HUES64 (cell line): ENCODE measurements at regions not wholly inside any gene's neighbourhood (a gene's known extent, or its start where the extent isn't known, plus 50 kb on each side); places are given as distances from the start of the nearest gene placed in this dataset.

Experiments used
- H3K27ac ChIP-seq: 2 replicates; pipeline ENCODE4 v1.7.0; 2013; ENCODE audit warnings: low read depth, low read length, inconsistent platforms
- H3K27me3 ChIP-seq: 2 replicates; pipeline ENCODE4 v1.6.1; 2013; ENCODE audit warnings: mild to moderate bottlenecking, low read length; ENCODE audit not compliant: insufficient read depth
- H3K36me3 ChIP-seq: 2 replicates; pipeline ENCODE4 v1.6.1; 2013; ENCODE audit warnings: mild to moderate bottlenecking, low read length; ENCODE audit not compliant: insufficient read depth
- H3K4me1 ChIP-seq: 2 replicates; pipeline ENCODE4 v1.6.1; 2013; ENCODE audit warnings: mild to moderate bottlenecking, low read length, moderate library complexity; ENCODE audit not compliant: insufficient read depth
- H3K4me3 ChIP-seq: 2 replicates; pipeline ENCODE4 v1.5.1; 2013; ENCODE audit warnings: mild to moderate bottlenecking, low read length, moderate library complexity
- H3K9ac ChIP-seq: 2 replicates; pipeline ENCODE4 v1.6.1; 2013; ENCODE audit warnings: mild to moderate bottlenecking, low read depth, low read length
- H3K9me3 ChIP-seq: 2 replicates; pipeline ENCODE4 v1.6.1; 2013; ENCODE audit warnings: low read depth, low read length; ENCODE audit not compliant: insufficient read depth
- WGBS: fragments of 150-250, 120-280 bp; methylation state at CpG from one replicate; pipeline ENCODE4 v1.1.7; 2013; ENCODE audit warnings: missing lambda C conversion rate; 5-methylcytosine and 5-hydroxymethylcytosine counted together

- Histone ChIP-seq H3K27ac (no peak overlapping the region), H3K27me3 (no peaks in the 10 kb centered on the region), H3K36me3 (no peaks in the 10 kb centered on the region), H3K9me3 (no peaks in the 10 kb centered on the region), H3K4me1 (peaks cover 4% of the 10 kb centered on the region; the same call in 1 of the 2 replicates), H3K9ac (no peak overlapping the region), H3K4me3 (no peak overlapping the region)
- 96% methylated on average over 2 of the region's 2 CpGs for WGBS
Observed at GRCh38 chr9:30484690-30485089, 1899.8 kb upstream of the ACO1 start.

GRCh38 chr9:30504502-30504905 is 1879.9 kb upstream of the ACO1 start:
- Histone ChIP-seq H3K36me3 (no peaks in the 10 kb centered on the region), H3K9ac (no peak overlapping the region), H3K4me1 (no peaks in the 10 kb centered on the region), H3K4me3 (no peak overlapping the region), H3K27me3 (no peaks in the 10 kb centered on the region), H3K27ac (no peak overlapping the region), H3K9me3 (no peaks in the 10 kb centered on the region)
- WGBS = 94% methylated on average over 1 of the region's 1 CpG

GRCh38 chr9:30505311-30505710 is 1879.1 kb upstream of the ACO1 start:
- no peaks in the 10 kb centered on the region for H3K27me3 ChIP-seq
- WGBS = no CpG with 5 or more reads among the region's 1 CpG
- H3K4me3 ChIP-seq = no peak overlapping the region
- H3K27ac ChIP-seq = no peak overlapping the region
- no peaks in the 10 kb centered on the region for H3K4me1 ChIP-seq
- H3K36me3 ChIP-seq = no peaks in the 10 kb centered on the region
- H3K9ac ChIP-seq = no peak overlapping the region
- no peaks in the 10 kb centered on the region for H3K9me3 ChIP-seq

- H3K27me3 ChIP-seq = no peaks in the 10 kb centered on the region
- no peaks in the 10 kb centered on the region for H3K36me3 ChIP-seq
- H3K9me3 ChIP-seq = no peaks in the 10 kb centered on the region
- no peak overlapping the region for H3K4me3 ChIP-seq
- WGBS = 100% methylated on average over 1 of the region's 2 CpGs
- H3K4me1 ChIP-seq = no peaks in the 10 kb centered on the region
- no peak overlapping the region for H3K27ac ChIP-seq
- H3K9ac ChIP-seq = no peak overlapping the region
Observed at GRCh38 chr9:30506749-30507148, 1877.7 kb upstream of the ACO1 start.

- Histone ChIP-seq H3K9ac (no peak overlapping the region), H3K4me1 (no peaks in the 10 kb centered on the region), H3K27me3 (no peaks in the 10 kb centered on the region), H3K36me3 (no peaks in the 10 kb centered on the region), H3K9me3 (no peaks in the 10 kb centered on the region), H3K27ac (no peak overlapping the region), H3K4me3 (no peak overlapping the region)
- 87% methylated on average over 2 of the region's 2 CpGs for WGBS
Observed at GRCh38 chr9:30507166-30507565, 1877.3 kb upstream of the ACO1 start.

- no peak overlapping the region for H3K4me3 ChIP-seq
Observed at GRCh38 chr9:30511666-30512065, 1872.8 kb upstream of the ACO1 start.

GRCh38 chr9:30519166-30519565 is 1865.3 kb upstream of the ACO1 start:
- H3K9ac ChIP-seq = no peak overlapping the region
- H3K27ac ChIP-seq = no peak overlapping the region
- 100% methylated on average over 1 of the region's 1 CpG for WGBS
- peaks cover 21% of the 10 kb centered on the region for H3K9me3 ChIP-seq
- no peaks in the 10 kb centered on the region for H3K36me3 ChIP-seq
- H3K4me1 ChIP-seq = no peaks in the 10 kb centered on the region
- H3K4me3 ChIP-seq = no peak overlapping the region
- no peaks in the 10 kb centered on the region for H3K27me3 ChIP-seq

More at GRCh38 chr9:30511666-30512065, 1872.8 kb upstream of the ACO1 start:
- Histone ChIP-seq H3K4me1 (no peaks in the 10 kb centered on the region), H3K27ac (no peak overlapping the region), H3K27me3 (no peaks in the 10 kb centered on the region), H3K9me3 (peaks cover 29% of the 10 kb centered on the region), H3K36me3 (no peaks in the 10 kb centered on the region), H3K9ac (no peak overlapping the region)
- 90% methylated on average over 2 of the region's 2 CpGs for WGBS

- Histone ChIP-seq H3K9ac (no peak overlapping the region), H3K27ac (no peak overlapping the region), H3K27me3 (no peaks in the 10 kb centered on the region), H3K9me3 (peaks cover 17% of the 10 kb centered on the region), H3K4me3 (no peak overlapping the region), H3K36me3 (no peaks in the 10 kb centered on the region), H3K4me1 (no peaks in the 10 kb centered on the region)
- WGBS = 90% methylated on average over 2 of the region's 2 CpGs
Observed at GRCh38 chr9:30519756-30520155, 1864.7 kb upstream of the ACO1 start.

GRCh38 chr9:30522061-30522460 is 1862.4 kb upstream of the ACO1 start:
- H3K9ac ChIP-seq = no peak overlapping the region
- H3K9me3 ChIP-seq = no peaks in the 10 kb centered on the region
- H3K4me1 ChIP-seq = no peaks in the 10 kb centered on the region
- no peaks in the 10 kb centered on the region for H3K36me3 ChIP-seq
- 96% methylated on average over 2 of the region's 2 CpGs for WGBS
- no peak overlapping the region for H3K27ac ChIP-seq
- no peak overlapping the region for H3K4me3 ChIP-seq
- H3K27me3 ChIP-seq = no peaks in the 10 kb centered on the region

GRCh38 chr9:30522486-30522885 is 1862.0 kb upstream of the ACO1 start:
- Histone ChIP-seq H3K27ac (no peak overlapping the region), H3K9me3 (no peaks in the 10 kb centered on the region), H3K4me3 (no peak overlapping the region), H3K4me1 (no peaks in the 10 kb centered on the region), H3K27me3 (no peaks in the 10 kb centered on the region), H3K9ac (no peak overlapping the region), H3K36me3 (no peaks in the 10 kb centered on the region)
- WGBS = 78% methylated on average over 3 of the region's 3 CpGs

GRCh38 chr9:30524311-30524710 is 1860.1 kb upstream of the ACO1 start:
- H3K4me1 ChIP-seq = no peaks in the 10 kb centered on the region
- no peak overlapping the region for H3K9ac ChIP-seq
- H3K9me3 ChIP-seq = no peaks in the 10 kb centered on the region
- no peak overlapping the region for H3K4me3 ChIP-seq
- H3K27ac ChIP-seq = no peak overlapping the region
- H3K27me3 ChIP-seq = no peaks in the 10 kb centered on the region
- no CpG with 5 or more reads among the region's 1 CpG for WGBS
- no peaks in the 10 kb centered on the region for H3K36me3 ChIP-seq

GRCh38 chr9:30534455-30534854 is 1850.0 kb upstream of the ACO1 start:
- H3K27me3 ChIP-seq = no peaks in the 10 kb centered on the region
- H3K27ac ChIP-seq = no peak overlapping the region
- H3K4me3 ChIP-seq = no peak overlapping the region
- H3K36me3 ChIP-seq = no peaks in the 10 kb centered on the region
- no peaks in the 10 kb centered on the region for H3K4me1 ChIP-seq
- WGBS = 93% methylated on average over 3 of the region's 3 CpGs
- H3K9ac ChIP-seq = no peak overlapping the region
- H3K9me3 ChIP-seq = peaks cover 20% of the 10 kb centered on the region
